ENCODE measurements at regions not wholly inside any gene's neighbourhood (a gene's known extent, or its start where the extent isn't known, plus 50 kb on each side); places are given as distances from the start of the nearest gene placed in this dataset.

DNA sequence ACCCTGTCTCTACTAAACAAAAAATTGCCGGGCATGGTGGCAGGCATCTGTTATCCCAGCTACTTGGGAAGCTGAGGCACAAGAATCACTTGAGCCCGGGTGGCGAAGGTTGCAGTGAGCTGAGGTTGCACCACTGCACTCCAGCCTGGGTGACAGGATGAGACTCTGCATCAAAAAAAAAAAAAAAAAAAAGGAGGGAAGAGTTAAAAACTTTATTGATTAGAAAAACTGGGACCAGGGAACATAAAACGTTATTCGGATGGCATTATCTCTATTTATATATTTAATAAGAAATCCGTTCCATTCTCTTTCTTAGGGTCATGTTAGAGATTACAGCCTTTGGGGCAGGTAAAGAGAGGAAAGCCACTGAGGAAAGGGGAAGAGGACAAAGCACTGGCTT is 197.5 kb downstream of the BCR start:
- H3K27ac ChIP-seq (ENCODE audit: low read depth, low read length, poor library complexity, severe bottlenecking): no peak overlapping the region
- H3K4me3 ChIP-seq (ENCODE audit: low read depth, low read length, poor library complexity, severe bottlenecking): no peak overlapping the region
- no peaks in the 10 kb centered on the region for H3F3A ChIP-seq (ENCODE audit: insufficient read depth, low read length)
- H3K4me2 ChIP-seq (ENCODE audit: low read length): no peak overlapping the region
- H3K27me3 ChIP-seq (ENCODE audit: insufficient read depth, low read length): 0 out of 2 replicates have a peak, but pooled peaks cover 6% of the 10 kb centered on the region
- H3K4me1 ChIP-seq (ENCODE audit: insufficient read depth, low read length, severe bottlenecking): no peaks in the 10 kb centered on the region
- no peak overlapping the region for H2AFZ ChIP-seq (ENCODE audit: low read length)
- H3K36me3 ChIP-seq (ENCODE audit: insufficient read depth, low read length): no peaks in the 10 kb centered on the region
- no peak overlapping the region for H3K9ac ChIP-seq (ENCODE audit: low read length)
- no peaks in the 10 kb centered on the region for H4K20me1 ChIP-seq (ENCODE audit: insufficient read depth, low read length)
- H3K9me3 ChIP-seq (ENCODE audit: low read length): no peaks in the 10 kb centered on the region
- H3K9me2 ChIP-seq (ENCODE audit: low read depth, low read length): no peaks in the 10 kb centered on the region
- H3K79me2 ChIP-seq (ENCODE audit: insufficient read depth, low read length): no peaks in the 10 kb centered on the region
- TF ChIP-seq, protein P1, sequence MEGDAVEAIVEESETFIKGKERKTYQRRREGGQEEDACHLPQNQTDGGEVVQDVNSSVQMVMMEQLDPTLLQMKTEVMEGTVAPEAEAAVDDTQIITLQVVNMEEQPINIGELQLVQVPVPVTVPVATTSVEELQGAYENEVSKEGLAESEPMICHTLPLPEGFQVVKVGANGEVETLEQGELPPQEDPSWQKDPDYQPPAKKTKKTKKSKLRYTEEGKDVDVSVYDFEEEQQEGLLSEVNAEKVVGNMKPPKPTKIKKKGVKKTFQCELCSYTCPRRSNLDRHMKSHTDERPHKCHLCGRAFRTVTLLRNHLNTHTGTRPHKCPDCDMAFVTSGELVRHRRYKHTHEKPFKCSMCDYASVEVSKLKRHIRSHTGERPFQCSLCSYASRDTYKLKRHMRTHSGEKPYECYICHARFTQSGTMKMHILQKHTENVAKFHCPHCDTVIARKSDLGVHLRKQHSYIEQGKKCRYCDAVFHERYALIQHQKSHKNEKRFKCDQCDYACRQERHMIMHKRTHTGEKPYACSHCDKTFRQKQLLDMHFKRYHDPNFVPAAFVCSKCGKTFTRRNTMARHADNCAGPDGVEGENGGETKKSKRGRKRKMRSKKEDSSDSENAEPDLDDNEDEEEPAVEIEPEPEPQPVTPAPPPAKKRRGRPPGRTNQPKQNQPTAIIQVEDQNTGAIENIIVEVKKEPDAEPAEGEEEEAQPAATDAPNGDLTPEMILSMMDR (IDR thresholded peaks at IDR 0.05; ENCODE audit: low read length): no peak
- TF ChIP-seq EZH2 (IDR thresholded peaks at IDR 0.05; ENCODE audit: borderline replicate concordance, low read length): no peak

DNA sequence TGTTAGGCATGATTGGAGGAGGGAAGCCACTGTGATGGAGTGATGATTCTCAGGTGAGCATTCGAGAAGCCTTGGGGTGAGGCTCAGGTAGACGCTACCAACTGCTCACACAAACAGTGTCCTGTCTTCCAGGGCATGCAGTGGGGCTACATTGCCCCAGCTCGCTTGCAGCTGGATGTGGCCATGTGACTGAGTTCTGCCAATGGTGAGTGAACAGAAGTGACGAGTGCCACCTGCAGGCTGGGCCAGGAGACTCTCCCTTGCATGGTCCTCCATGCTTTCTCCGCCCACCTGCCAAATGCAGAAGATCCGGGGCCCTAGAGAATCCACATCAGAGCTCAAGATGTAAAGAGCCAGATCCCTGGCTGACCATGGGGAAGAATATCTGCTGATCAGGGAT is 195.9 kb downstream of the BCR start:
- TF ChIP-seq EZH2 (IDR thresholded peaks at IDR 0.05; ENCODE audit: borderline replicate concordance, low read length): no peak
- TF ChIP-seq, protein P1 (IDR thresholded peaks at IDR 0.05; ENCODE audit: low read length): peak; percentile 83
- no peak overlapping the region for H3K4me3 ChIP-seq (ENCODE audit: low read depth, low read length, poor library complexity, severe bottlenecking)
- H2AFZ ChIP-seq (ENCODE audit: low read length): no peak overlapping the region

DNA sequence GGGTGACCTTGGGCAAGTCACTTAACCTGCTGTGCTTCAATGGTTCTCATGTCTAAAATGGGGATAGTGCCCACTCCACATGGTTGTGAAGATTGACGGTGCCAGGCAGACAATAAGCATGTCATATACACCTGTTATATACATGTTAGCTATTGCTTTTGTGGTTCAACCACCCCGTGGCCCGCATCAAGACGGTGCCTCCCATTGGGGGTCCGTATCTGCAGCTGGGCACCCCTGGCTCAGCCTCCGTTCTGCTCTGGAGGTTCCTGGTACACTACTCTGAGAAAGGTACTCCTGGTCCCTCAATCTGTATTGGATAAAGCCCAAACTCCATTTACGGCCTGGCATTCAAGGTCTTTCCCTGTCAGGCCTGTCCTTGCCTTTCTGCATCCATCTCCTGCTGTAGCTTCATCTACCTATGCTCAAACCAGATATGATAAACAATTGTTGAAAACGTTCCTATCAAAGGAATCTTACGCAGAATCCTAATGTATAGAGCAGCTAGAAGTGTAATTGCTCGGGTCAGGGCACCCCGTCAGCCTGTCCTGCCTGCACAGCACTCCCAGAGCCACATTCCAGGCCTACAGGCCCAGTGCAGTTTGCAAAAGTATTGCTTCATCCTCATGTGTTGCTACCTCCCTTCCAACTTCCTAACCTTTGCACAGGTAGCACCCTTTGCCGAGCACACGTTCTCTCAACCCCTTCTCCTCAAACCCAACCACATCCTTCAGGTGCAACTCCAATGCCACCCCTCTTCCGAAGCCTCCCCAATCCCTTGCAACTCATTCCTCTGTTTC is 194.9 kb downstream of the BCR start:
- no peak overlapping the region for H2AFZ ChIP-seq (ENCODE audit: low read length)
- H3K4me2 ChIP-seq (ENCODE audit: low read length): no peak overlapping the region
- H3K79me2 ChIP-seq (ENCODE audit: insufficient read depth, low read length): no peaks in the 10 kb centered on the region
- no peak overlapping the region for H3K27ac ChIP-seq (ENCODE audit: low read depth, low read length, poor library complexity, severe bottlenecking)
- no peaks in the 10 kb centered on the region for H3K4me1 ChIP-seq (ENCODE audit: insufficient read depth, low read length, severe bottlenecking)
- no peak for TF ChIP-seq EZH2 (IDR thresholded peaks at IDR 0.05; ENCODE audit: borderline replicate concordance, low read length)
- TF ChIP-seq, protein P1 (IDR thresholded peaks at IDR 0.05; ENCODE audit: low read length): no peak
- no peaks in the 10 kb centered on the region for H3K9me2 ChIP-seq (ENCODE audit: low read depth, low read length)
- H3K27me3 ChIP-seq (ENCODE audit: insufficient read depth, low read length): 0 out of 2 replicates have a peak, but pooled peaks cover 6% of the 10 kb centered on the region
- H3K4me3 ChIP-seq (ENCODE audit: low read depth, low read length, poor library complexity, severe bottlenecking): no peak overlapping the region
- H3K9ac ChIP-seq (ENCODE audit: low read length): no peak overlapping the region
- no peaks in the 10 kb centered on the region for H3F3A ChIP-seq (ENCODE audit: insufficient read depth, low read length)
- H3K36me3 ChIP-seq (ENCODE audit: insufficient read depth, low read length): no peaks in the 10 kb centered on the region
- no peaks in the 10 kb centered on the region for H3K9me3 ChIP-seq (ENCODE audit: low read length)
- H4K20me1 ChIP-seq (ENCODE audit: insufficient read depth, low read length): no peaks in the 10 kb centered on the region

More for the DNA sequence above, 195.9 kb downstream of the BCR start:
- no peak overlapping the region for H3K9ac ChIP-seq (ENCODE audit: low read length)
- H3K9me2 ChIP-seq (ENCODE audit: low read depth, low read length): no peaks in the 10 kb centered on the region
- no peaks in the 10 kb centered on the region for H3K9me3 ChIP-seq (ENCODE audit: low read length)
- no peaks in the 10 kb centered on the region for H4K20me1 ChIP-seq (ENCODE audit: insufficient read depth, low read length)
- H3K27ac ChIP-seq (ENCODE audit: low read depth, low read length, poor library complexity, severe bottlenecking): no peak overlapping the region
- no peaks in the 10 kb centered on the region for H3K36me3 ChIP-seq (ENCODE audit: insufficient read depth, low read length)
- 0 out of 2 replicates have a peak, but pooled peaks cover 6% of the 10 kb centered on the region for H3K27me3 ChIP-seq (ENCODE audit: insufficient read depth, low read length)
- H3K4me1 ChIP-seq (ENCODE audit: insufficient read depth, low read length, severe bottlenecking): no peaks in the 10 kb centered on the region
- no peaks in the 10 kb centered on the region for H3K79me2 ChIP-seq (ENCODE audit: insufficient read depth, low read length)
- H3F3A ChIP-seq (ENCODE audit: insufficient read depth, low read length): no peaks in the 10 kb centered on the region
- H3K4me2 ChIP-seq (ENCODE audit: low read length): no peak overlapping the region; the same call in 1 of the 2 replicates

Data from OCI-LY1 (cell line).